ENCODE measurements at regions not wholly inside any gene's neighbourhood (a gene's known extent, or its start where the extent isn't known, plus 50 kb on each side); places are given as distances from the start of the nearest gene placed in this dataset.

DNA sequence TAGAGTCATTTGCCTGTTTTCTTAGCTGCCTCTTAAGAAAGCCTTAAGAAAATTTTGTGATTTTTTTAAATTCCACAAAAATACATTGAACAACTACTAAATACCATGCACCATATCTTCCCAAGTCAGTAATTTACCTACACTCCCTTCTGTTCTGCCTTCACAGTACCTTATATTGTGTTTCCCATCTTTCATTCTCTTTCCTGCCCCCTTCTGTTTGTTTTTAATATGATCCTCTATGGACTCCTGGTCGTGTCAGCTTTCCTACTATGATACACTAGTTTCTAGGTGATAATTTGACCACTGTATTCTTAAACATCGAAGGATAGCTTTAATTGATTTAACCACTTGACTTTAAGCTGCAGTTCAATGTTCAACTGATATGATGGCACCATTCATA lies 297.7 kb upstream of the HAND2 start:
- Histone ChIP-seq H3K36me3 (ENCODE audit: insufficient read depth, low read length) (no peaks in the 10 kb centered on the region), H3K9ac (ENCODE audit: low read depth, low read length) (no peak overlapping the region), H3K9me3 (ENCODE audit: control insufficient read depth, insufficient read depth, low read length) (no peaks in the 10 kb centered on the region), H3K4me1 (ENCODE audit: insufficient read depth, low read length) (no peaks in the 10 kb centered on the region)

- H3K9me3 ChIP-seq (ENCODE audit: control insufficient read depth, insufficient read depth, low read length), result no peaks in the 10 kb centered on the region
- H3K9ac ChIP-seq (ENCODE audit: low read depth, low read length), result no peak overlapping the region
- H3K36me3 ChIP-seq (ENCODE audit: insufficient read depth, low read length), result no peaks in the 10 kb centered on the region
- H3K4me1 ChIP-seq (ENCODE audit: insufficient read depth, low read length), result no peaks in the 10 kb centered on the region
These were observed 291.8 kb upstream of the HAND2 start for GRCh38 chr4:173821876-173822275.

DNA sequence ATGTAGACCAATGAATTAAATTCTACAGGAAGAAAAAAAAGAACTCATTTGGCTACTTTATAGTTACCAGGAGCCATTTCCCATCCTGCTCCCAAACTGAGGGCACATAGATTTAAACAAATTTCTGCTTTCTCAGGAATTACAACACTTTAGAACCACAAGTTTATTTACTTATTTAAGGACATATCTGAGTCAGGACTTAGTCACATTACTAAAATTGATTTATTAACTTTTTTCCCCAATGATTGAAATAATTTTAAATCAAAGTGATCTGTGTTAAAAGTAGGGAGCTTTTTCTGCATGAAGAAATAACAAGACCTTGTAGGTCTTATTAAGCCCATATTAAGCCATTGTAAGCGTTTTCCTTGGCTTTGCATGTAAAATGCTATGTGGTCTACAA lies 291.0 kb upstream of the HAND2 start:
- no peaks in the 10 kb centered on the region for H3K9me3 ChIP-seq (ENCODE audit: control insufficient read depth, insufficient read depth, low read length)
- H3K4me1 ChIP-seq (ENCODE audit: insufficient read depth, low read length), result no peaks in the 10 kb centered on the region
- H3K9ac ChIP-seq (ENCODE audit: low read depth, low read length), result no peak overlapping the region
- no peaks in the 10 kb centered on the region for H3K36me3 ChIP-seq (ENCODE audit: insufficient read depth, low read length)

- no peaks in the 10 kb centered on the region for H3K36me3 ChIP-seq (ENCODE audit: insufficient read depth, low read length)
These were observed 277.3 kb upstream of the HAND2 start for GRCh38 chr4:173807347-173807746.

DNA sequence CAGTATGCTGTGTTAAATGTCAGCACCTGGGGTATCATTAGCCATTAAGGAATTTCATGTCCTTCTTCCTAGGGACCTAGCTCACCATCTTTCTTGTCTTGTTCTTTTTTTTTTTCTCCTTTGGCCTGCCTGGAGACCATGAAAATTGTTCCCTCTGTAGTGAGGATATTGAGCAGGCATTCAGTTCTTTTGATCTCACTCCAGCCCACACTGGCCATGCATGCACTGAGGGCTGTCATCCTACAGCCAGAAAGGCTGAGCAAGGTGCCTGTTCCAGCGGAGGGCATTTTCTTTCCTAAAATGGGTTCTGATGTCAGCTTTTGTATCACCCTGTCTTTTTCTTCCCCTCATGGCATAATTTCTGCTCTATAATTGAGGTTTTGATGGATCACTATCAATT lies 275.9 kb upstream of the HAND2 start:
- Histone ChIP-seq H3K36me3 (ENCODE audit: insufficient read depth, low read length) (no peaks in the 10 kb centered on the region), H3K9me3 (ENCODE audit: control insufficient read depth, insufficient read depth, low read length) (no peaks in the 10 kb centered on the region), H3K4me1 (ENCODE audit: insufficient read depth, low read length) (no peaks in the 10 kb centered on the region), H3K9ac (ENCODE audit: low read depth, low read length) (no peak overlapping the region)

More at GRCh38 chr4:173807347-173807746, 277.3 kb upstream of the HAND2 start:
- Histone ChIP-seq H3K4me1 (ENCODE audit: insufficient read depth, low read length) (no peaks in the 10 kb centered on the region), H3K9me3 (ENCODE audit: control insufficient read depth, insufficient read depth, low read length) (no peaks in the 10 kb centered on the region), H3K9ac (ENCODE audit: low read depth, low read length) (no peak overlapping the region)

DNA sequence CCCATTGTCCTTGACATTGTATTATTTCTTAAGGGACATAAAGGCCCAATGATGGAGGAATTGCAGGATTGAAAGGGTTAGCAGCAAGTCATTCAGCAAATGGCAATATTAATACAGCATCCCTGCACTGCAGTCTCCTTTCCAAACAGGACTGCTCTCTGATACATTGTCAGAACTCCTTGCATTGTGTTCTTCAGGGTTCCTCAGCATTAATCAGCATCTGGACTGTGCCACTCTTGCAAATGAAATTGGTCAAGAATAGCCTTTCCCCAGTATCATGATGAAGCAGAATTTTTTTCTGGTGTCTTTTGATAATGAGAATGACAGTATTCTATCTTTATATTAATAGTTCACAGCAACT lies 272.6 kb upstream of the HAND2 start:
- Histone ChIP-seq H3K9me3 (ENCODE audit: control insufficient read depth, insufficient read depth, low read length) (no peaks in the 10 kb centered on the region; the same call in 1 of the 2 replicates), H3K4me1 (ENCODE audit: insufficient read depth, low read length) (no peaks in the 10 kb centered on the region), H3K36me3 (ENCODE audit: insufficient read depth, low read length) (no peaks in the 10 kb centered on the region), H3K9ac (ENCODE audit: low read depth, low read length) (no peak overlapping the region)

GRCh38 chr4:173801876-173802661 lies 272.0 kb upstream of the HAND2 start:
- no peaks in the 10 kb centered on the region for H3K4me1 ChIP-seq (ENCODE audit: insufficient read depth, low read length)
- H3K9ac ChIP-seq (ENCODE audit: low read depth, low read length), result no peak overlapping the region
- H3K9me3 ChIP-seq (ENCODE audit: control insufficient read depth, insufficient read depth, low read length), result no peaks in the 10 kb centered on the region; the same call in 1 of the 2 replicates
- H3K36me3 ChIP-seq (ENCODE audit: insufficient read depth, low read length), result no peaks in the 10 kb centered on the region

DNA sequence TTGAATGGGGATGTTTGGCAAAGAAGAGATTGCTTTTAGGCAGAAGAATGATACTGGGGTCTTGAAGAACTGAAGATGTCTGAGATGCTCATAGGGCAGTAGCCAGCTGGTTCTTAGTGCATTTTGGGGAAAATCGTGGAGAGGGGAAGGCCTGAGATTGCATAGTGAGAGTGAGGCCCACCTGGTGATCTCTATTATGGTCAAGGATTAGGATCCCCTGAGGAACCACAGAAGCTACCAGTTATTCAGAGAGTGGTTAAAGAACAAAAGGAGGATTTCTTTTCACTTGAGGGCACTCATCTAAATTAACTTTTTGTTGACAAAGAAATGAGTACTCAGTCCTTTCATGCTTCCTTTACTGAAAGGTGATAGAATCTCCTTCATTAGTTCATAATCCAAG lies 271.3 kb upstream of the HAND2 start:
- no peak overlapping the region for H3K9ac ChIP-seq (ENCODE audit: low read depth, low read length)
- no peaks in the 10 kb centered on the region for H3K4me1 ChIP-seq (ENCODE audit: insufficient read depth, low read length)
- no peaks in the 10 kb centered on the region; the same call in 1 of the 2 replicates for H3K9me3 ChIP-seq (ENCODE audit: control insufficient read depth, insufficient read depth, low read length)
- H3K36me3 ChIP-seq (ENCODE audit: insufficient read depth, low read length), result no peaks in the 10 kb centered on the region

DNA sequence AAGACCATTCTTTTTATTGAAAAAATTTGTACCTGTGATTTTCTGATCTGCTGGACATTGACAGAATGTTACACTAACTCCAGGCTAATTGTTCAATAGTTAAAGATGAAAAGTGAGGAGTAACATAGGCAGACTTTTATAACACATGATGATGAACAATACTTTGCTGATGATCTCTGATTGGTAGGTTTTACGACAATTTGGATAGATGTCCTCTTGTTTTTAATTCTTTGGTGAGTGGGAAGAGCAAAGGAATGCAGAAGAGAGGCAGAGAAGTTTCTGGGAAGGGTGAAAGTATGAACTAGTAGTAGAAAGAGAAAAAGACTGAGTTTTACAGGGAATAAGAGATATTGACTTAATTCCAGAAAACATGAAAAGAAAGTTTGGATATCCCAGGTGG lies 267.3 kb upstream of the HAND2 start:
- Histone ChIP-seq H3K9ac (ENCODE audit: low read depth, low read length) (no peak overlapping the region), H3K36me3 (ENCODE audit: insufficient read depth, low read length) (no peaks in the 10 kb centered on the region), H3K9me3 (ENCODE audit: control insufficient read depth, insufficient read depth, low read length) (no peaks in the 10 kb centered on the region; the same call in 1 of the 2 replicates), H3K4me1 (ENCODE audit: insufficient read depth, low read length) (no peaks in the 10 kb centered on the region)

DNA sequence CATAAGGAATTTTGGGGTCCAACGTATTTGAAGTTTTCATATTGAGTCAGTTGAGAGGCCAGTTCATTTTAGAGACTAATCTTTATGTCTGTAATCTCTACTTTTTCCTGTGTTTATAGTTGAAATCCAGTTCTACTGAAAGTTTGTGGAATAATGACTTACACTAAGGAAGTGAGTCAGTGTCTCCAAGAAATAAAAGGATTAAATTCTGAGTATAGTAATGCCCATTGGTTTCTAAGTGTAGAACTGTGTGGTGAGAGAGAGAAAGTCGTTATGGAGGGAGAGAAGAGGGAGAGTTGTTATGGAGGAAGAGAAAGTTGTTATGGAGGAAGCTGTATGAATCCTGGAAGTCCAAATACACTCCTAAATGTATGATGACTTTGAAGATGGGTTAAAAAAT lies 264.6 kb upstream of the HAND2 start:
- no peak overlapping the region for H3K9ac ChIP-seq (ENCODE audit: low read depth, low read length)
- no peaks in the 10 kb centered on the region for H3K9me3 ChIP-seq (ENCODE audit: control insufficient read depth, insufficient read depth, low read length)
- no peaks in the 10 kb centered on the region for H3K36me3 ChIP-seq (ENCODE audit: insufficient read depth, low read length)
- no peaks in the 10 kb centered on the region for H3K4me1 ChIP-seq (ENCODE audit: insufficient read depth, low read length)

GRCh38 chr4:173793937-173794510 lies 264.0 kb upstream of the HAND2 start:
- no peaks in the 10 kb centered on the region for H3K4me1 ChIP-seq (ENCODE audit: insufficient read depth, low read length)
- H3K36me3 ChIP-seq (ENCODE audit: insufficient read depth, low read length), result no peaks in the 10 kb centered on the region
- no peaks in the 10 kb centered on the region for H3K9me3 ChIP-seq (ENCODE audit: control insufficient read depth, insufficient read depth, low read length)
- no peak overlapping the region for H3K9ac ChIP-seq (ENCODE audit: low read depth, low read length)

DNA sequence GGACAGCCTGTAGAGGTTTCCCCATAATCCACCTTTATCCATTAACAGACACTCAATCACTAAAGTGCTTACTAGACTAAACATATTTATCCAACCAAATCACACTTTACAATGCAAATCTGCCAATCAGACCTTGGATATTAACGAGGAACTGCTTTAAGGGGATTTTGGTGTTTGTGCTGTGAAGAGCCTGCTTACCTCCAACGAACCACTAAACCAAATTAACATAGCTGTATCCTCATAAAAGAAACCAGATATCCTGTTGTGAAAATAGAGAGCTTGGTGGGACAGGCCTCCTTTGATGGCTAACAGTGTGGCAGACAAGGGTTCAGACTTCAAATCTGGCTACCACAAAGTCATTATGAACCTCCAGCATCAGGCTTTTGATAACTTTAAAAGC lies 252.6 kb upstream of the HAND2 start:
- H3K4me1 ChIP-seq (ENCODE audit: insufficient read depth, low read length), result no peaks in the 10 kb centered on the region
- no peak overlapping the region for H3K9ac ChIP-seq (ENCODE audit: low read depth, low read length)
- no peaks in the 10 kb centered on the region for H3K36me3 ChIP-seq (ENCODE audit: insufficient read depth, low read length)
- H3K9me3 ChIP-seq (ENCODE audit: control insufficient read depth, insufficient read depth, low read length), result no peaks in the 10 kb centered on the region; the same call in 1 of the 2 replicates

- H3K4me1 ChIP-seq (ENCODE audit: insufficient read depth, low read length), result no peaks in the 10 kb centered on the region
- no peaks in the 10 kb centered on the region for H3K9me3 ChIP-seq (ENCODE audit: control insufficient read depth, insufficient read depth, low read length)
These were observed 247.9 kb upstream of the HAND2 start for GRCh38 chr4:173777921-173778320.

DNA sequence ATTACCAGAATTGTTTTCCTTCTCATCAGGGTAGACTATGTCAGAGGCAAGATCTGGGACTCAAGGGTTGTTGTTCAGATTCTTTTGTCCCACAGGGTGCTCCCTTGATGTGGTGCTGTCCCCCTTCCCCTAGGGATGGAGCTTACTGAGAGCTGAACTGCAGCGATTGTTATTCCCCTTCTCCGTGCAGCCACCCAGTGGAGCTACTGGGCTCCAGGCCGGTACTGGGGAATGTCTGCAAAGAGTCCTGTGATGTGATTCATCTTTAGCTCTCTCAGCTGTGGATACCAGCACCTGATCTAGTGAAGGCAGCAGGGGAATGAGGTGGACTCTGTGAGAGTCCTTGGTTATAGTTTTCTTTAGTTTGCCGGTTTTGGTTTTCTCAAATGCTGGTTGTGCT lies 247.4 kb upstream of the HAND2 start:
- Histone ChIP-seq H3K9ac (ENCODE audit: low read depth, low read length) (no peak overlapping the region), H3K9me3 (ENCODE audit: control insufficient read depth, insufficient read depth, low read length) (no peaks in the 10 kb centered on the region), H3K4me1 (ENCODE audit: insufficient read depth, low read length) (no peaks in the 10 kb centered on the region), H3K36me3 (ENCODE audit: insufficient read depth, low read length) (no peaks in the 10 kb centered on the region)

More at GRCh38 chr4:173777921-173778320, 247.9 kb upstream of the HAND2 start:
- Histone ChIP-seq H3K36me3 (ENCODE audit: insufficient read depth, low read length) (no peaks in the 10 kb centered on the region), H3K9ac (ENCODE audit: low read depth, low read length) (no peak overlapping the region)

DNA sequence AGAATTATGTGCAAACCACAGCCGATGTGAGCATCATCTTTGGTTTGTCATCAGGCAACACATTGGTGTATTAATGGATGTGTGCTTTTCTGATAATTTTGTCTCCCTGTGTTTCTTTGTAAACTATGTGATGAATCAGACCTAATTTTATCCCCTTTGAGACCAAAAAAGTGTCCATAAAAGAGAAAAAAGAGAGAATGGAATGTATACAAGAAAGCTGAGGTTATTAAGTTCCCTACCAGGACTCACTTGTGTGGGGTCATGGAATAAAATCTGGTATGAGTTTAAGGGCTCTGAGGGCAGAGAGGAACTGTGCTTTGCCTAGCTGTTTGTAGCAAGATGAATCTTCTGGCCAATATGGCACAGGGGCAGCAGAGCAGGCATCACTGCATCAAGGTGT lies 239.5 kb upstream of the HAND2 start:
- Histone ChIP-seq H3K9me3 (ENCODE audit: control insufficient read depth, insufficient read depth, low read length) (no peaks in the 10 kb centered on the region), H3K4me1 (ENCODE audit: insufficient read depth, low read length) (no peaks in the 10 kb centered on the region), H3K36me3 (ENCODE audit: insufficient read depth, low read length) (no peaks in the 10 kb centered on the region)

More for the DNA sequence above, 239.5 kb upstream of the HAND2 start:
- H3K9ac ChIP-seq (ENCODE audit: low read depth, low read length), result no peak overlapping the region

Data from ES-I3 (cell line).